ENCODE measurements at regions not wholly inside any gene's neighbourhood (a gene's known extent, or its start where the extent isn't known, plus 50 kb on each side); places are given as distances from the start of the nearest gene placed in this dataset.
"Not testable (repeated sequence)": the region's sequence is repeated elsewhere in the genome, so short reads cannot be mapped to it uniquely, and the experiment has no call there.

DNA sequence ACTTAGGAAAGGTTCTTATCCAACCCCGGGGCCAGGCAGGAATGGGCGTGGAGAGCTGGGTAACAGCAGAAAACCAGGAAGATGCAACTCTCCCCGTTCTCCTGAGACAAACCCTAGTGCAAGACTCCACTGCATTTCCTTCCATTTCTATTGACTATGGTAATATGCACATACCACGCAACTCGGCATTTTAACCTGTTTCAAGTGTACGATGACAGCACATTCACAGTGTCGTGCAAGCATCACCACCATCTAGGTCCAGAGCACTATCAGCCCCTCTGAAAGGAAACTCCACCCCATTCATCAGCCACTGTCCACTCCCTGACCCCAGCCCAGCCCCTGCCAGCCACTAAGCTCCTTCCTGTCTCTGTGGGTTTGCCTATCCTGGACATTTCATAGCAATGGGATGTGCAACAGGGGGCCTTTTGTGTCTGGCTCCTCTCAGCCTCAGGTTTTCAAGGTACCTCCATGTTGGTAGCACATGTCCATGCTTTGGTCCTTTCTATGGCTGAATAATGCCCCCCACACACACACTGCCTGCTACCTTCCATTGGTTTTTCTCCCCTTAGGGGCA, 441.9 kb downstream of the SOX9 start:
- ATAC-seq, result no peak

DNA sequence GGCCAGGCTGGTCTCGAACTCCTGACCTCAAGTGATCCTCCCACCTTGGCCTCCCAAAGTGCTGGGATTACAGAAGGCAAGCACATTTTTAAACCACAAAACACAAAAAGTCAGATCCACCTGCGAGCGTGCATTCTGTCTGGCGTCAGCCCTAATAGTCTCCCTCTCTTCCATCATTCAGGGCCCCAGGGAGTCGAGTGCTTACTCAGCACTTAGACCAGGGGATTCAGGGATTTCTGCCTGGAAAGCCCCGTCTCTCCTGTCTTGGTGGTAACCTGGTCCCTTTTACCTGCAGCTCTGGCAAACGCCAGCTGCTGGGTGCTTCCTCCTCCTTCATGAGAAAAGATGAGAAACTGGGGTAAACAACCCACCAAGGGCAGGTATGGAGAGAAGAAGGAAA, 443.1 kb downstream of the SOX9 start:
- ATAC-seq, result no peak

DNA sequence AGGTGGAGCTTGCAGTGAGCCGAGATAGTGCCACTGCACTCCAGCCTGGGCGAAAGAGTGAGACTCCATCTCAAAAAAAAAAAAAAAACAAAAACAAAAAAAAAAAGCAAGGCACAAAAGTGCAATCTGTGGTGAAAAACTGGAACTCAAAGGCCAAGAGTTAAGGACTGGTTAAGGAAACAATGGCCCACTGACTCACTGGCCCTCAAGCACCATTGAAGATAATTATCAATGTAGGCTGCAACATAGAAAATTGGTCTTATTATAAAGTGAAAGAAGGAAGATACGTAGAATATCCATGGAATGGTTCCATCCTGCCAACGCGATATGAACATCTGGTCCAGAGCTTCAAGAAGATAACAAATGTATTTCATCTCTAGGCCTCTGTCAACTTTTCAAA, 444.2 kb downstream of the SOX9 start:
- no peak for ATAC-seq

DNA sequence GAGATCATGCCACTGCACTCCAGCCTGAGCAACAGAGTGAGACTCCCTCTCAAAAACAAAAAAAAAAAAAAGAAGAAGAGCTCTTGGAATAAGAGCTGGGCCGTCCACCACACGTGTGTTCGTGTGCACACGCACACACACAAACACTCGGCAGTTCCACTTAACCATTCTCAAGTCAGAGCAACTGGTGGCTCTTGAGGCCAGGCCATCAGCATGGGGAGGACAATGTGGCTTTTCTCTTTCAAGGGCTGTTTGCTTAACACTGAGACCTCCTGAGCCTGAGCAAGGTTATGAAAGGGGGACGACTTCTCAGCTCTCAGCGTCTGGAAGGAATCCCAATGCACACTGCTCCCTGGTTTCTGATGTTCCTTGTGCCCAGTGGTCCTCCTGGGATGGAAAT, 444.9 kb downstream of the SOX9 start:
- no peak for ATAC-seq

DNA sequence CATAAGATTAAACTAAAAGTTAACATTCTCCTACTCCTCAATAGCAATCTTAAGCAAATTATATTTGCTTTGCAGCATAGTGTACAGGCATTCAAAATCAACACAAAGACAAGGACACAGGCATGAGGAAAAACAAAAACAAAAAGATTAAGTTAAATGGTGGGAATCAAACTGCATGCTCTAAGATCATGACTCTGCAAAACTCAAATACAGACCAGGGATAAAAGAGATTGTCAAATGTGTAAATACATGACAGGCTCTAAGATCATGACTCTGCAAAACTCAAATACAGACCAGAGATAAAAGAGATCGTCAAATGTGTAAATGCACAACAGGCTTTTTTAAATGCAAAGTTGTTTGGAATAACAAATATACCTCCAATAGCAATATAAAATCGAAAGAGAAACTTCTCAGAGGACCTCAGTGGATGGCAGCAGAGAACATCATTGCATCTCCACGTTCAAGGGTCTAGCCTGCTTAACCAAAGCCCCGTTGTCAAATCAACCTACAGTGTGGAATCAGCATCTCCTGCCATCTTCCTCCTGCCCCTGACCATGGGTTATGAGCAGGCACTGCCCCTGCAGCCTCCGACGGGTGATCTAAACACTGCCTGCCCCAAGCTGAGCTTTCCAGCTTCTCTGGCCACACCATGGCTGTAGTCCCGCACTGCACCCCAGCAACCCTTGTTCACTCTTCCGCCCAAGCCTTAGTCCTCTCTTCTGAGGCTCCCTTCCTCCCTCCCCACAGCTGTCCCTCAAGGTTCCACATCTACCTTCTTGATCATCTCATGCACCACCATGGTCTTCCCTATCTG, 446.1 kb downstream of the SOX9 start:
- no peak for ATAC-seq

DNA sequence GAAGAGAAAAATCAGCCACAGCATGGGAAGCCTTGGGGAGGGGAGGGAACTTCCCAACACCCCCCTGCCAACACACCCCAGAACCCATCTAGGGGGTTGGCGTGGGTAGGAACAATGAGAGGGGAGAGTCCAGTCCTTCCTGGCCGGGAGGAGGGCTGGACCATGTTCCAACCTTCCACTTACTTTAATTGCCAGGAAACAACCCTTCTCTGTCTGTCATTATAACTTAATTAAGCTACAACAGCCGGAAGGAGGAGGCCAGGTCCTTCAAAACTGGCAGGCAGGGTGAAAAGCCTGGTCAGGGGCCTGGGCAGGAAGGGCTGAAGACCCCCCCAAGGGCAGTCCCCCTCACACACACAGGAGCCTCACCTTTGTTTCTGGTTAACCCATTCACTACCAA, 447.0 kb downstream of the SOX9 start:
- ATAC-seq, result no peak

DNA sequence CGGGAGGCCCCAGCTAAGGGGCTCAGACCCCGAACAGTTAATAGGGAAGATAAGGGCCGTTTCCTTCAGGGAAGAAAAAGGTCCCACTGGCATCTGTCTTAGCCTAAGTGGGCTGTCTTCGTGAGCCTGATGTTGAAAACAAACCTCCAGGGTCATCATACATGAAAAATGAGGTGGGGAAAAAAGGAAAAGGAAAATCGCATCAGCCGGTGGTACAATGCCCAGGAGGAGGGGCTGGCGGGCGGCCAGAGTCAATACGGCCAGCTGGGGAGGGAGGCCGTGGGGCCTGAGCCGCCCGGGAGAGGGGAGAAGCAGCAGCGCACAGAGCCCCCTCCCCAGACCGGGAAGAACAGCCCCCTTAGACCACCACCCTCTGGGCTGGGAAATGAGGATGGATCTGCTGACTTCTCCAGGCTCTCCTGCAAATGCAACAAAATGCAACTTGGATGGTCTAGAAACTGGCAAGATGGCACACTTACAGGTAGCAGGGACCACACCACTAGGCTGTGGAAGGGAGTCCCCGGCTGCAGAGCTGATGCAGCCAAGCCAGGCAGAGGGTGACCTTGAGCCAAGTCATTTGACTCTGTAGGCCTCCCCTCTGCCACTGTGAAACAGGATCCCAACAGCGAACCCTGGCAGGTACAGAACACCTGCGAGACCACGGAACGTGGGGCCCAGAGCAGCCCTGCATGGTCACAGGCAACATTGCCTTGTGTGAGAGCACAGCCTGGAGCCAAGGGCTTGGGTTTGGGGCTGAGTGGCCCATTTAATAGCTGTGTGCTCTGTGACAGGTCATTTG, 448.5 kb downstream of the SOX9 start:
- no peak for ATAC-seq

DNA sequence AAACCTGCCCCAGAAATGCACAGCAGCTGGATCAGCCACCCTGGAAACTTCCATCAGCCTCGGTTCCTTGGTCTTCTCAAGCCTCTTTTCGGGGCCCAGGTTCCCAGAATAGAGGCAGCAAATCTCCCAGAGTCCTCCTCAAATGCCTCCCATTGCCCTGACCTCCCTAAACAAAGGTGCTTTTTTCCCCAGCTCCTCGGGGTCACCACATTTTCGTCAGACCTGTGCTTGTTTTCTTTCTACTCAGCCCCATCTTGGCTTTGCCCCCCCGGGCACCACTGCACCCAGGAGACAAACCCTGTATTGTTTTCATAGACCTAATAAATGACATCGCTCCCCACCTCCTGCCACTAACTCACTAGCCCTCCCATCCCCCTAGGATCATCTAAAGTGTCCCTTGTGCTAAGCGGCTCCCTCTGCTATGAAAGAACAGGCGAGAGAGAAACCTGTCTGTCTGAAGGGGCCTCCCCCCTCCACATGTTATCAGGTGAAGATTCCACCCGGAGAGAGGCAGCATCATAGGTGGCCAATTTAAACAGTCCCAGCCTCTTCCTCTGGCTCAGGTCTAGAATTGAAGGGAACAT, 451.1 kb downstream of the SOX9 start:
- no peak for ATAC-seq

DNA sequence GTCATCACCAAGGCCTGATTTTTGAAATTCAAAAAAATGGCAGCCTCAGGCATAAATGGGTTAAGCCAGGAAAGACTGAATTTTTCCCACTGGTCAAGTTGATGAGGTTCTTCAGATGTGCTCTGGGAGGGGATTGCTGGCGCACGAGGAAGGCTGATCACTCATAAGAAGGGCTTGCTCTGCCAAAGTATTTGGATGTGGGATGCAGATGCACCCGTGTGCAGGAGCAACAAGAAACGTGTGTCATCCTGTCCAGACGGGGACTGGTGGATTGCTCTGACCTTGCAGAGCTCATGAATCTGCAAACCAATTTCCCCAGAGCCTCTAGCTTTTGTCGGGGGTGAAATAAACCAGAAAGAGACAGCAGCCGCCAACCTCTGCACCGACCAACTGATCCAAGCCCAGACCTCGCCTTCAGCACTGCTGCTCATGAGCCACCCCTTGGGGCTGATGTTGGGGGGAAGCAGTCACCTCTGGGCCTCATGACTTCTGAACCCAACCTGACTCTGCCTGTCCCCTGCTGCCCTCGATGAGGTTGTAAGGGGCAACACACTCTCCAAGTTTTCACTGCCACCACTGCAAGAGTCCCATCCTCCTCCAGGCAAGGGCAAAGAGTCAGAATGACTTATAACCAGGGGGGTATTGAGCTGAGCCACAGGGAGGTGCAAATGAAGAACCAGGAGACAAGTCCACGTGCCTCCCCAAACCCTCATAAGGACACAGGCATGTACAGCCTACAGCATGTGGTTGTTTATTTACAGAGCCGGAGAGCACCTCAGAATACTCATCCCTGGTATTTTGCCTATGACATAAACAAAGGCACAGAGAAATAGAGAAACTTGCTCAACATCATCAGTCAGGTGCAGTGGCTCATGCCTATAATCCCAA, 452.0 kb downstream of the SOX9 start:
- ATAC-seq, result peak; percentile 12

DNA sequence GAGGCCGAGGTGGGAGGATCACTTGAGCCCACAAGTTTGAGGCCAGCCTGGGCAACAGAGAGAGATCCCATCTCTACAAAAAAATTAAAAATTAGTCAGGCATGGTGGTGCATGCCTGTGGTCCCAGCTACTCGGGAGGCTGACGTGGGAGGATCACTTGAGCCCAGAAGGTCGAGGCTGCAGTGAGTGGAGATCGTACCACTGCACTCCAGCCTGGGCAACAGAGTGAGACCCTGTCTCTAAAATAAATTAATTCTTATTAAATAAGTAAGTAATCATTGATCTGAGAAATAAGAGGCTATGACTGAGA, 452.6 kb downstream of the SOX9 start:
- ATAC-seq, result not testable (repeated sequence)

DNA sequence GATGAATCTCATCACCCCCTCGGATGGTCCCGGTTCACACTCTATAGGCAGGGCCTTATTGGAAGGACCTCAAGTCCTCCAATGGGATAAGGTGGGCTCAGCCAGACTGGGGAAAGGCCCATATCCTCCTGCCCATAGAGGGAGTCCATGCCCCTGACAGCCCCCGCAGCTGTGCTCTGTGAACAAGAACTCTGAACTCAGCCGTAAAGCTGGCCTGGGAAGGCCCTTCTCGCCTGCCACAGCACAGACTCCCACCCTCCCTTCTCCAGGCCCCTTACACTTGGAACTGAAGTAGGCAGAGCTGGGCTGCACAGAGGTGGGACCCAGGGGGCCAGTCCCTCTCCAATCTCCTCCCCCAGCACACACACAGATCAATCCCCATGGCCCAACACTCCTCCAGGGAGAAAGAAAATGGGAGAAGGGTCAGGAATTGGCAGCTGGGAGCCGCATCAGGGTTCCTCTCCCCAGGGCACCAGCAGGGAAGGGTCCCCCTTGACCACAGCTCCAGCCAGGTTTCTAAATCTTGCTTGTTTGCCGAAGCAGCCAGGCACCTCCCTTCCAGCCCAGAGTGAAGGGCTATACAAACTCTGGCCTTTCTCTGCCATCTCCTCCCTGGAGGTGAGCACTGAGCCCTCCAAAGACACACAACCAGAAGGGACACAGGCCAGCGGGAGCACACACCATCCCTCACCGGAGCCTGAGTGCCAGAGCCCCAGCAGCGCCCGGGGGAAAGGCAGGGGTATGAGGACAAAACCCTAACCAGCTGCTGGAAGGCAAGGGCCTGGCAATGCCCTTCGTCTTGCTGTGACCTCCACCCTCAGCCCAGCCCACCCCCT, 454.1 kb downstream of the SOX9 start:
- ATAC-seq, result no peak

DNA sequence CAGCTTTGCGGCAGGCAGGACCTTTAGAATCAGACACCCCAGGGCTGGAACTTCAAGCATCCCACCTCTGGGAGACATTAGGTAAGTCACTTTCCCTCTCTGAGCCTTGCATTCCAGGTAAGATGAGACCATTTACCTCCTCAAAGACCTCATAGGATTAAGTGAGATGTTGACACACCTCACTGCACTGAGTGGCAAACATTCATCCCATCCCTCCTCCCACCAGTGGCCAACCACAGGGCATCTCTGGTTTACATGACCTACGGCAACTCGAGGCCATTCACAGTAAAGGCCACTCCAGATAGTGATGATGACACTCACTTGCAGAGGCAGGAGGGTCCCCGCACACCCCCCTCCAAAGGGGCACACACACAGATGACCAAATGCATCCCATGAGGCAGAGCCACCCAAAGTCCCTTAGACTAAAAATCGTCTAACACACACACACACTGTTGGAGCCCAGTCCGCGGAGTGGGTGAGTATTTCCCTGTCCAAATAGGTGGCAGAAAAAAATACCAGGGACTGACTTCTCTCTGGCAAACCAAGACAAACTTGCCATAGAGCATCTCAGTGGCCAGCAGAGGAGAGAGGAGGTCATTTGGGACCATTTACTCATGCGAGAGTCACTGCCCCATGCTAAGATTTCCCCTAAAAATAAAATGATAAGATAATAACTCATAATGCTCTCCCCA, 454.9 kb downstream of the SOX9 start:
- ATAC-seq, result no peak

DNA sequence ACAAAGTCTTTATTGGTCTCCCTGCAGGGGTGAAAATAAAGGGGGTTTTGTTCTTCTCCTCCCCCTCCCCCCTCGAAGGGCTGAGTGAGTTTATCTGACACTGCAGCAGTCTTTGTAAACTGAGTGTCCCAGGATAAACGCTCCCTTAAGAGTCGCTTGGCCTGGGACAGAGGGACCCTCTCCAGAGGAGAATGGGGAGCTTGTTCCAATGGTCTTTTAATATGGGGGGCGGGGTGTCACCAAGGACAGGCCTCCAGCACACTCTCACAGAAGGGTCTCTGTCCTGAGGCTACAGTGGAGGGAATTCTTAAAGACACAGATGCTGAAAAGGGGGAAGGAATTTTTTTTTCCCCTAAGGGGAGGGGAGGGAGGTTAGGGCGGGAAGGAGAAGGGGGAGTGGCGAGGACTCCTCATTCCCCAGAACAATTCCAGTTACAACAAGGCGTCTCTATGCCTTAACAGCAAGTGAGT, 455.5 kb downstream of the SOX9 start:
- ATAC-seq, result no peak

DNA sequence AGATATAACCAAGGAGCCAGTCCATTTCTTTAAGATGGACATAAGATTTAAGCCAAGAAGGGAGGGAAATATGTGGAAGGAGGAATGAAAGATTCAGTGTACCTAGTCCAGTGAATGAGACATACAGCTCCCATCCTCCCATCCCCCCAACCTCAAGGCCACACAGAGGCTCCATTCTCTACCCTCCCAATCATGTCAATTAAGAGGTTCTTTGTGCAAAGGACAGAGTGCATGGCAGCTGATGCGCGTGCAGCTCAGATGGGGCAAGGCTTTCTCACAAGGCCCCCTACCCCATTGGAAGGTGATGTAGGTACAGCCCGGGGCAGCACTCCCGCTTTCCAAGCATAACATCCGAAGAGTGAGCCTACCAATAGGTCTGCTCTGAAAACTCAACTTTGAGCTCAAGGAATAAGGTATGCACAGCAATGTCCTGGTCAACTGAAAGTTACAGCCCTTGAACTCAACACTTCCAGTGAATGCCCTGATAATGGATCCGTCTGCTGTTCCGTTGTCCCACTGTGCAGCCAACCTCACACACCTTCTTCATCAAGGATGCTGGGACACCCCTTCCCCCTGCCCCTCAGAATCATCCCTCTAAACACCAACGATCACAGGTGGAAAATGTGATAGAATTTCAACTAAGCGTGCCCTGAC, 458.1 kb downstream of the SOX9 start:
- no peak for ATAC-seq

DNA sequence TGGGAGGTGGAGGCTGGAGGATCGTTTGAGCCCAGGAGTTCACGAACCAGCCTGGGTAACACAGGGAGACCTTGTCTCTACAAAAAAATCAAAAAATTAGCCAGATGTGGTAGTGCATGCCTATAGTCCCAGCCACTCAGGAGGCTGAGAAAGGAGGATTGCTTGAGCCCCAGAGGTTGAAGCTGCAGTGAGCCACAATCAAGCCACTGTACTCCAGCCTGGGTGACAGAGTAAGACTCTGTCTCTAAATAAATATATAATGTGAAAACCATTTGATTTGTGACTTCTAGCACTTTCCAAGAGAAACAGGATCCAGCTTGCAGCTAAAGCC, 459.1 kb downstream of the SOX9 start:
- no peak for ATAC-seq

DNA sequence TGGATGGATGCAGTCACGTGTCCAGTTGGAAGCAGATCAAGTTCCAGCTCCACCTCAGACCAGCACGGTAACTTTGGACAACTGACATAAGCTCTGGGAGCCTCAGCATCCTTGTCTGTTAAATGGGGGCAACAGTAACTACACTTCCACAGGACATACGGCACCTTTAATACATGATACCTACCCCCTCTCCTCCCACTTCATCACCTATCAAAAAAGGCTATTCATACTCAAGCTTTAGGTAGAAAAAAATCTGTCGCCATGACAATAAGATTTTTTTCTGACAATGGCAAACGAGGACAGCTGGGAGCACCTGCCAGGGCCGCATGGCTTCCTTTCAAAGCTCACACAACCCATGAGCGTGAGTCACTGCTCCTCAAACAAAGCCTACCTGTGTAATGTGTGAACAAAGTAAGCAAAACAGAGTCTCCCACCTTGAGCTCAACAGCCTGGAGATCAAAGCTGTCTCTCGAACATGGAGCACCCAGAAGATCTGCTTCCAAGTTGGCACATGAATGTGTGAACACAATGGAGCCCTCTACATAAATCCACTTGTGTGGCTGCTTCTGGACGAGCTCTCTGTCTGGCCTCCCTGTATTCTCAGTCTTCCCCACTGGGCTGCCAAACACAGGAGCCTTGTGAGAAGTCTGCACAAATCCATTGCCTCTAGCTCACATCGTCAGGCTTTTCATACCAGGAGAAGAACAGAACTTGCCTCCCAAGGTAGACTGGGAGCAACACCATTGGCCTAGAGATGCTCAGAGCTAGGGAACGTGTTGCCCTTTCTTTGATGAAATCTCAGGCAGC, 459.7 kb downstream of the SOX9 start:
- peak; percentile 88 for ATAC-seq

DNA sequence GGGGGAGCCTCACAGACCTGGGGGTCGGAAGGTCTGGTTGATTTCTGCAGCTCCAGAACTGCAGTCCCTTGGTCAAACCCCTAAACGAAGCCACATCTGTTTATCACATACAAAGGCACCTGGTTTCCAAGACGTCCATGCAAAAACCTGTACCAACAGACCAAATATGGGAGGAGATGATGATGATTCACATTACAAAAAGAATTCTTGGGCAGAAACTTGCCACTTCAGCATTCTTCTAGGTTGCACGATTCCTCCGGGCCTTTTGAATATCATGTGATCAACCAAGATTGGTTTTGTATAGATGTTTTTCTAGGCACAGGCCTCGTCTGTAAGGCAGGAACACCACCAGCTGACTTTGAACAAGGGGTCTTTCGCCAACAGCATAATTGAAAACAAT, 466.3 kb downstream of the SOX9 start:
- peak; percentile 36 for ATAC-seq

DNA sequence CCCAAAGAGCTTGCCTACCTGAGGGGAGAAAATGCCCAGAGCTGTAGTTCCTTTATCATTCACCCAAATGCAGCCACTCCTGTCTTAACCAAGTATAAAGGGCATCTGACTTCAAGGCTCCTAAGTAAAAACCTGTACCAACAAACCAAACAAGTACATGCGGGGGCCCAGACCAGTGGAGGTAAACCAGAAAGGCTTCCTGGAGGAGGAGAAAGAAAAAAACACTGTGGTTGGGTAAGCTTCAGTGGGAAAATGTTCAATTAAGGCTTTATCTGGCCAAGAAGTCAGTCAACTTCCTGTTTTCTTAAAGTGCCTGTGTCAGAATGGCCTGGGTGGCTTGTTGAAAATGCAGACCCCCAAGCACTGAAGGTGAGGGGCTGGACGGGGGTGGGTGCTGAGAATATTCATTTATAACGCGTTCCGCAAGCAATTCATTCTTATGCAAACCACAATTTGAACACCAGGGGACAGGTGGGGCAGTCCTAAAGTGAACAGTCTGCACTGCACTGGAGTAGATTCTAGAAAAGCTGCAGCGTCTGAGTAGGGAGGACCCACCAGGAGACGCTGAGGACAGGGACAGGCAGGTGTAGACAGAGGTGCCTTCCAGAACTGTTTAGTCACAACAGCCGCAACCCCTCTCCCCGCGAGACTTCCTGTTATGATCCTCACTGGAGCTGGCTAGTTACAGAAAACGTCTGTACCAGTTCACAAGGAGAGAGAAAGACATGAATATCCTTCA, 467.1 kb downstream of the SOX9 start:
- ATAC-seq, result peak; percentile 48

DNA sequence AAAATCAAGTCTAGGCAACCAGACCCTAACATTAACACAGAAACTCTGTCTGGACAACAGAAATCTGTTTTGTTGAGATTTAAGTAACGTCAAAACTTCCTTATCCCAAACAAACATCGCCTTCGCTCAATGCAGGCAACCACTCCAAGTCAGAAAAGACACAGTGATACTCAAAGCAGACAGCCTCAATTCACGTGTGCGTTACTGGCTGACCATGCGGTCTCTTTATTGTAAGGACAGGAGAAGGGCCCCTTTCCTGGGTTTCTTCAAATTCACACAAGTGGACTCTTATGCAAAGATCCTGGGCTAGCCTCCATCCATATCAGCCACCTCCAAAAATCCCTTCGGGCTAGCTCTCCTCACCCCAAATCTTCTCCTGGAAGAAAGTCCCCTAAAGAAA, 467.7 kb downstream of the SOX9 start:
- ATAC-seq, result no peak
